Iris pigment epithelial cell (primary cell): ENCODE measurements at regions not wholly inside any gene's neighbourhood (a gene's known extent, or its start where the extent isn't known, plus 50 kb on each side); places are given as distances from the start of the nearest gene placed in this dataset.
"Not testable (repeated sequence)": the region's sequence is repeated elsewhere in the genome, so short reads cannot be mapped to it uniquely, and the experiment has no call there.

ENCODE experiments used
- DNase-seq: peaks from one replicate; pipeline ENCODE4 v3.0.0-alpha.2; 2011; ENCODE audit warnings: low read depth

DNA sequence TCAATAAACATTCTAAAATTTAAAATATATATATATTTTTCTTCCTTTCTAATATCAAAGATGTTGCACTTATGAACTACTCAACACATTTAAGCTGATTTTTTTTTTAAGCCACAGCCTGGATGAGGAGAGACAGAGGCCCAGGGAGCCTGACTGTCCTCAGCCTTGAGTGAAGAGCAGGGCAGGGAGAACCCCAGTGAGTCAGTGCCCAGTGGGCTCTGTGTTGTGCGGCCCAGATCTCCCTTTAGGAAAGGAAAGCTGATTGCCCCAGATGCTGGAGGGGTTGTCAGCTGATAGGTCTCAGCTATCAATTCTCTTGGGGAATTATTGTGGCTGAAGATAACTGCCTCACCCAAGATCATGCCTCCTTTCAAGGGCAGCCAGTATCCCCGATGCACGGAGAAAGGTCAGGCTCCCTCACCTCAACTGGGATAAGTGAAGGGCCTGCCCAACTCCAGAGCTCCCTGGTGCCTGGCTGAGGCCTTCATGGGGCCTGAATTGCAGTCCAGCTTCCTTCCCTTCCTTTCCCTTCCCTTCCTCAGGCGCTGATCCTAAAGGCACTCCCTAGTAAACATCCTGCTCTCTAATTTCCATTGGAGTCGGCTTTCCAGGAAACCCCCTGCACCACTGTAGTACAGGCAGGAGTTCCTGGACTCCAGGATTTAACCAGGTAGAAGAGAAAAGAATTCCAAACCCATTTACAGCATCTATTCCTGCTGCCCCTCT is 106.9 kb upstream of the ATL2 start:
- DNase-seq = no peak

DNA sequence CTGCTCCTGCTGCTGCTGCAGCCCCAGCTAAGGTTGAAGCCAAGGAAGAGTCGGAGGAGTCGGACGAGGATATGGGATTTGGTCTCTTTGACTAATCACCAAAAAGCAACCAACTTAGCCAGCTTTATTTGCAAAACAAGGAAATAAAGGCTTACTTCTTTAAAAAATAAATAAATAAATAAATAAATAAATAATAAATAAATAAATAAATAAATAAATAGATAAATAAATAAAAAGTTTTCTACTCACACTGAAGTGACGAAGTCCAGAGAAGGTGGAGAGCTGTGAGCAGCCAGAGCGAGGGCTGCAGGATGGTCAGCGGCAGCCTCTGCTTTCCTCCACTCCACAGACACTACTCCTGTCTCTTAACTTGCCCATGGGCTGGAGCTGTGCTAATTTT is 105.6 kb upstream of the ATL2 start:
- not testable (repeated sequence) for DNase-seq

- no peak for DNase-seq
Observed at GRCh38 chr2:38480617-38481016, 103.5 kb upstream of the ATL2 start.

DNA sequence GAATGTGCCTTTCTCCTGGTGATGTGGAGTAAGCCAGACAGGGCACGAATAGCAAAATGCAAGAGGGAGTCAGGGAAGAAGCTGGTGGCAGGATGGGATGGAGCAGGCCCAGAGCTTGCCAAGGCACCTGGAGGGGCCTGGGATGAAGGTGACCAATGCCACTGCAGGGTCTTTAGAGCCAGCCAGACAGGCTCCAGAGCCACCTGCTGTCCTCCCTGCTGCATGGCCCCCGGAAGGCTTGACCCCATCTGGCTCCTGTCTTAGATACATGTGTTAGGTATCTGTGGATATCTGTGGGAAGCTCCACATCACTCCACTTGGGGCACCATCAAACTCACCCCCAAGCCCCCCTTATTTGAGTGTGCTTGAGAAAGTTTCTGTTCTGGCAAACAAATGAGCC is 99.9 kb upstream of the ATL2 start:
- no peak for DNase-seq

- no peak for DNase-seq
Observed at GRCh38 chr2:38475567-38475881, 98.5 kb upstream of the ATL2 start.

GRCh38 chr2:38474715-38475566 is 97.9 kb upstream of the ATL2 start:
- DNase-seq = no peak

DNA sequence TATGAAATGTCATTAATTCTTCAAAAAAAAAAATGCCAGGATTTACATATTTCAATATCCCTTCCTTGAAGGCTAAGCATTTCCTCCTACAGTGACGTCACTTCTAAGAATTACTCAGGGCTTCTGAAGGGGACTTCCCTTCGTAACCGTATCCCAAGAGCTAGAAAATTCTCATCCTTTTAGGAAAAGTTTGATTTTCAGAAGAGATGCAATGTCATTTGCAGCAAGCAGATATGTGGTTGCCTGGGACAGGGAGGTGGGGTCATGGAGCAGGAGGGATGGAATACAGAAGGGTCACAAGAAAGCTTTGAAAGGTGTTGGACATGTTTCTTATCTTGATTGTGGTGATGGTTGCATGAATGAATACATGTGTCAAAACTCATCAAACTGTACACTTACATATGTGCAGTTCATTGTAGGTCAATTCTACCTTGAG is 97.0 kb upstream of the ATL2 start:
- DNase-seq = peak; percentile 20

DNA sequence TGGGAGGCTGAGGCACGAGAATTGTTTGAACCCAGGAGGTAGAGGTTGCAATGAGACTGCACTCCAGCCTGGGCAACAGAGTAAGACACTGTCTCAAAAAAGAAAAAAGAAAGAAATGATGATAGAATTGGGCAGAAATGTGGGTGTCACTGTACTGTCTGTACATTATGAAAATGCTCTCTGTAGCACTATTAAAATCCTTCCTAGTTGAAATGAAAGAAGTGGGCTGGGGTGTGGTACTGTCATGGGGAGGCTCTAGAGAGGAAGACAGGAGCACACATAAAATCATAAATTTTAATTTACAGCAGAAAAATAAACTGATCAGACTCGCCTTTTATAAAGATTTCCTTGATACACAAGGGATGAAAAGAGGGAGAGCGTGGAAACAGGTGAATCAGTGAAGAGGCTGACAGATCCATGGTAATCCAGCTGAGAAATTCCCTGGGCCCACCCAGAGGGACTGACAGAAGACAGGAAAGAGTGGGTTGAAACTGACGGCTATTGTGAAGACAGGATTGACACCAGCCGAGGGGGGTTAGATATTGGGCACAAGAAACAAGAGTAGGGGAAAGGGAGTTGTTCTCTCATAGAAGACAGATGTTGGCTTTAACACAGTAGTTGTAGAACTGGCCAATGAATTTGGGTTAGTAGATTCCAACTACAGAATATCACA is 96.4 kb upstream of the ATL2 start:
- no peak for DNase-seq

DNA sequence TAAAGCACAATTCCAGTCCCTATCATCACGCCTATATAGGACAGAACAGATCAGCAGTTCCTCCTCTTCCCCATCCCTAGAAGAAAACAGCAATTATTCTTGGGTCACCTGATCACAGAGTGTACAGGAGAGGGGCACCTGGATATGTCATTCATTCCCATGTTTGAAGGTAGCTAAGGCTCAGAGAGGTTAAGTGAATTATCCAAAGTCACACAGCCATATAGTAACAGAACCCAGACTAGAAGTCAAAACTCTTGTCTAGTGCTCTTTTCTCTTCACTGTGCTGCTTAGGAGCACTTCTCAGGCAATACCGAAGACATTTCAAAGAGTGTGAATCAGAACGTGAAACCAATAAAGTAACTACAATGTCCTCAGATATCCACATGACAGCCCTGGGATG is 93.0 kb upstream of the ATL2 start:
- no peak for DNase-seq

GRCh38 chr2:38467768-38468455 is 90.8 kb upstream of the ATL2 start:
- DNase-seq = no peak

DNA sequence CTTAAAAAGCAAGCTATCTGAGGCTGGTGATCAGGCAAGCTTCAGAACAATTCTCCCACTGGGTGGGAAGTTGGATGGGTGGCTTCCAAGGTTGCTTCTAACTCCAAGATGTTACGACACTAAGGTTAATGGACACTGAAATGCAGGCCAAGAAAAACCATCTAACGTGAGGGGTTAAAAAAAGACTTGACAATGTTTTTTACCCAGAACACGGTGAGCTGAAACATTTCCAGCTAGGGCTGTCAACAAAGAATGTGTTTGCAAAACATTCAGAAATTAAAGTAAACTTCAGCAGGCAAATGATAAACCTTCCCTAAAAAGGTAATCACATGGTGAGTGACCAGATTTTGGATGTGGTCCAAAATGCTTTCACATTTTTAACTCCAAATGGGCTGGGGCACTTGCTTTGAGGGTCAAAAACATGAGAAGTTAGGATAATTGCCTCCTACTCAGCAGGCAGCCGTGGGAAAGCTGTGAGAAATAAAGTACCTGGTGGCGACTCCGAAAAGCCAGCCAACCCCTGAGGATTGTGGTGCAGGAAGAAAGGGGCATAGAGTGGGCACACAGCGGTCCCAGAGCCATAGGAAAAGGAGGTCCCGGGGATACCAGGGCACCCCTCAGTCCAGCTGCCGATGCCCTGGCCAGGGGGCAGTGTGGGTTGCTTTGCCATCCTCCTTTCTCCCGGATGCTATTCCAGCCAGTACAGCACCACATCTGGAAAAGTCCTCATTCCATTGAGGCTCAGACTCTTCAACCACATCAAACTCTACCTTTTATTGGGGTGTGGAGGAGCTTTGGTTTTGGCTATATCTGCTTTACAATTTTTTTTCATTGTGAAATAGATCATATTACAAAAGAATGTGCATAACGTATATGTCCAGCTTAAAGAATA is 90.0 kb upstream of the ATL2 start:
- DNase-seq = peak; percentile 6

- no peak for DNase-seq
Observed at GRCh38 chr2:38466409-38466808, 89.3 kb upstream of the ATL2 start.

DNA sequence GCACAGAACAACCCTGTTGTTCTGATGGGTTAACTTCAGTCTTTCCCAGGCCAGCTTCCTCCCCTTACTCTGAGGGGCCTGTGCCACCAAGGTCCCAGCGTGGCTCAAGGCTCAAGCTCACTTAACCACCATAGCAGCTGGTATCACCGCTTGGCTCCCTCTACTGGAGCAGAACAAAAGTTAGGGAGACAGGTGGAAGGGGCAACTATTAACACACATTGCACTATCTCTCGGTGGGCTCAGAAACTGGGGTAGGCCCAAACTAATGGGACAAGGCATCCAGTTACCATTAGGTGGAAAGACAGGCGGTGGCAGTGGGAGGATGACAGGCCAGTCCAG is 88.7 kb upstream of the ATL2 start:
- DNase-seq = peak; percentile 27

- DNase-seq = no peak
Observed at GRCh38 chr2:38464971-38465788, 88.1 kb upstream of the ATL2 start.

DNA sequence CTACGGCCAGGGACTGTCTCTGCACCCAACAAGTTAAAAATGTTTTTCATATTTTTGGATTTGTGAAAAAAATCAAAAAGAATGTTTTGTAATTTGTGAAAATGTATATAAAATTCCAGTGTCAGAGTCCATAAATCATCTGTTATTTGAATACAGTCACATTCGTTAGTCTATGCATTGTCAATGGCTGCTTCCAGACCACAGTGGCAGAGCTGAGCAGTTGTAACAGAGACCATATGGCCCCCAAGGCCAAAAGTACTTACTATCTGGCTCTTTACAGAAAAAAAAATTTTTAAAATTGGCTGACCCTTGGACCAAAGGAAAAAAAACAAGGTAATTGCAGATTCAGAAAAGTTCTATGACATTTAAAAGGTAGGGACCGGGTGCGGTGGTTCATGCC is 86.7 kb upstream of the ATL2 start:
- DNase-seq = no peak

- peak; percentile 98 for DNase-seq
Observed at GRCh38 chr2:38462121-38462661, 85.1 kb upstream of the ATL2 start.

DNA sequence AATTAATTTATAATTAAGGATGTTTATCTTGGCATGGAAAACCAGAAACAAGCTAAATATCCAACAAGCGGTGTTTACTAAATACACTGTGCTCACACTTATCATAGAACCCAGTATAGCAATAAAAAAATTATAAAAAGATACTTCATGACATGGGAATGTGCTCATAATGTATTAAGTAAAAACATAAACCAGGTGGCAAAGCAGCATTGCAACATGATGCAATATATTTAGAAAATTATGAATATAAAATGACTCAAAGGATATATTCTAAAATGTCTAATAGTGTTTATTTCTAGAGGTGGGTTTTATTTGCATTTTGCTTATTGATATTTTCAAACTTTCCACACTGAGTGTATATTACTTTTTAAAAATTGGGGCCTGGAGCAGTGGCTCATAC is 84.4 kb upstream of the ATL2 start:
- DNase-seq = no peak

- no peak for DNase-seq
Observed at GRCh38 chr2:38460313-38460712, 83.2 kb upstream of the ATL2 start.

DNA sequence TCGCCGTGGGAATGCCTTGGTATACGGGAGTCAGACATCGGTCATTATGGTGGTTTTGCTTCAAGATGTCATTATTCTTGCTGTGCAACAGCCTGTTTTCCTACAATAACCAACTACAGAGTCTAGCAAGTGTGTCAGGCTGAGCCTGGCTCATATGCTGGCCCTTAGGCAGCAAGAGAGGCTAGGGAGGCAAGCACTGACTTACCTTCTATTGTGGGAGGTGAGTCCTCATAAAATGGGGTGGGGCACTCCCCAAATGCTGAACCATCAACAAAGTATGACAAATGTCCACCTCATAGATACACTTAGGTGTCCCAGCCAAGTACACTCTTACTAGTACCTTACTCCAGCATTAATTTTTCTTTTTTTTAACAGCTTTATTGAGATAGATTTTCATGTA is 77.0 kb upstream of the ATL2 start:
- DNase-seq = no peak

- DNase-seq = not testable (repeated sequence)
Observed at GRCh38 chr2:38451778-38452177, 74.7 kb upstream of the ATL2 start.
